CD4-positive, alpha-beta T cell treated with Interleukin-17A for 1 hour (primary cell): ENCODE measurements at regions not wholly inside any gene's neighbourhood (a gene's known extent, or its start where the extent isn't known, plus 50 kb on each side); places are given as distances from the start of the nearest gene placed in this dataset.

Source experiments
- DNase-seq: peaks from one replicate; pipeline ENCODE4 v3.0.0-alpha.2; 2020

DNA sequence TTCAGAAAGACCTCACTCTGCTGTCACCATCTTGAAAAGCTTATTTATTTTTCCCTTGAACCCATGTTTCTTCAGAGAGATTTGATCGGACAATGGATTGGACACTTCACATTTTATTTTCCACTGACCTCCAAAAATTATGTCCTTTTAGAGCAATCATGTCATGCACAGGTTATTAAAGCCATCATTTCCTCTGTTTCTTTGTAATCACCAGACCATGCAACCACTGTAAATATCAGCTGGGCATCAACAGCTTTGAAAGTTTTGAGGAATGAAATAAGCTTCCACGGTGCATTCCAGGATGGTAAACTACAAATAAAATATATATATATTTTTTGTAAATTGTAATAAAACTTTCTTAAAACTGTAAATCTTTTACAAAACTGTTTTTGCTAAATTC lies 144.1 kb upstream of the ADAMTS5 start:
- DNase-seq = no peak

DNA sequence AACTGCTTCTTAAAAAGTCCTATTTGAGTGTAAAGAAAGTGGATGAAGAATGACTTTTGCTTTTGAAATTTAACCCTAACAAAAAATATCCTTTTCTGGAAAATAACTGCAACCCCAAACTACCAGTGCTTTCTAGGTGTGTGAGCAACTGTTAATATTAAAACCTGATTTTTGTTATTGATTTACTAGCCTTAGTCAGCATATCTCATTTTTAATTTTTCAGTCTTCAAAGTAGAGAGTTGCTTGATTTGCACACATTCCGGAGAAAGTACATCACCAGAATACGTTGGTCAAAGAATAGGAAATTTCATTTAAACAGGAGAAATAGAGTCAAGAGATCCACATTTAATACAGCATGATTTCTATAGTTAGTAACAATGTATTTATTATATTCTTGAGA lies 141.8 kb upstream of the ADAMTS5 start:
- DNase-seq = no peak

DNA sequence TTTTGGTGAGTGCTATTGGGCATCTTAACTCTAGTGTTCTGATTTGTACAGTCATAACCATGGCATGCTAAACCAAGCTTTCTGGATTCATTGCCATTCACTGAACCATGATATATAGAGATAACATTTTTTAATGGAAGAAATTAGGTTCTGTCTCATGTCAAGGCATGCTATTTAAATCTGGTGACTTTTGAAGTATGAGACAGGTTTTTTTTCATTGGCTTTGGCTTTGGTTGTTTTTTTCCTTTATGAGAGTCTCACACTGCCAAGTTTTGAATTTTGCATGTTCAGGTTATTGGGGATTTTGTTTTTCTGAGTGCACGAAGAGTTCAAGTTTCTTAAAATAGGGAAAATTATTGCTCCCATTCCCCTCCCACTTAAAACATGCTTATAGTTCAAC lies 141.3 kb upstream of the ADAMTS5 start:
- no peak for DNase-seq

DNA sequence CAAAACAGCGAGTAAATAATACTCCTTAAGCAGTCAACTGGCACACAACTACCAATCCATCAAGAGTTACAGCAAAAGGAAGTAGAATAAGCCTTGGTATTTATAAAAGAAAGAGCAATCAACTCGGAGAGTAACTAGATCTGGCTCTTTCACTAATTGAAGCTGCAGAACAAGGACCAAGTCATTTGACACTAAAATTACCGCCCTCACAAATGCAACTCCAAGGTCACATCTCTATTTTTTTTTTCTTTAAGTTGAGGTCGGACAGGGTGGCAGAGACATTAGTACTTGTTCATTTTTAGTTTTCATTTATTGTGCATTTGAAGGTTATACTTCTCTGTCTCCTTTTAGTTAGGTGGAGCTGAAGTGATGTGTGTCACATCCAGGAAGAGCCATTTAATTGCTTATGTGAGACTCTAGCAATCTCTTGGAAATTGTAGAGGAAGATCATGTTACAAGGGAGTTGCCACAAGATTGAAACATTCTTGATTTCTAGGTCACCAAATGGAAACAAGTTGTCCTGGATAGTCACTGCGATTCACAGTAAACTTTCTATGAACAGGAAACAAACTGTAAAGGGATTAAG lies 138.1 kb upstream of the ADAMTS5 start:
- DNase-seq = no peak

DNA sequence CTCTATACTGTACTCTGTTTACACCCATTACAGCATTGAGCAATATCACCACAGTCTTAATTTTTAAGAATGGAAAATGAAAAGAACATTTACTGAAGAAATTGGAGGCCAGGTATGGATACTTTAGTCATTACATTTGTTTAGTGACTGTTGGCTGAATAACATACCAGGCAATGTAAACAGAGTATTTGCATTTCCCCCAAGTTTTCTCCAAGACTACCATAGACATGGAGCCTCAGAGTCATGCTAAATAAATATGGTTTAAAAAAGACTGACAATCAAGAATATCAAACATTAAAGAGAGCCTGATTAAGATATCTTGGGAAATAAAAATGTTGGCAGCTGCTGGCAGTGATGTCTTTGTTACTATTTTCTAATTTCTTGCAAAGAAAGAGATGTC lies 136.9 kb upstream of the ADAMTS5 start:
- DNase-seq = no peak

DNA sequence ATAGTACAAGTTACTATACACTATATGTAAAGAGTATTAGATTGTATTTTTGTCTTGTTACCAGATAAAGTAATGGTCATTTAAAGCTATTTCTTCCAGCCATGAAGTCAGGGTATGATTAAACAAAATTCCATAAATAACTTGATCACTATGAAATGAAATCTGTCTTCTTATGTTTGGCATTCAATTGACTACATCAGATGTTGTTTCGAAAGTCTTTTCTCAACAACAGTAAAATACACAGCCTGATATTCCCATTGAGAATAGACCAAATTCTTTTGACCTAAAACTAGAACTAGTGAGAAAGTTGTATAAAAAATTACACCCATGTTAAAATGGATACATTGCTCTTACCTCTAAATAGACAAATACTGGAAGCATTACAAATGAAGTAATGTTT lies 134.6 kb upstream of the ADAMTS5 start:
- no peak for DNase-seq

DNA sequence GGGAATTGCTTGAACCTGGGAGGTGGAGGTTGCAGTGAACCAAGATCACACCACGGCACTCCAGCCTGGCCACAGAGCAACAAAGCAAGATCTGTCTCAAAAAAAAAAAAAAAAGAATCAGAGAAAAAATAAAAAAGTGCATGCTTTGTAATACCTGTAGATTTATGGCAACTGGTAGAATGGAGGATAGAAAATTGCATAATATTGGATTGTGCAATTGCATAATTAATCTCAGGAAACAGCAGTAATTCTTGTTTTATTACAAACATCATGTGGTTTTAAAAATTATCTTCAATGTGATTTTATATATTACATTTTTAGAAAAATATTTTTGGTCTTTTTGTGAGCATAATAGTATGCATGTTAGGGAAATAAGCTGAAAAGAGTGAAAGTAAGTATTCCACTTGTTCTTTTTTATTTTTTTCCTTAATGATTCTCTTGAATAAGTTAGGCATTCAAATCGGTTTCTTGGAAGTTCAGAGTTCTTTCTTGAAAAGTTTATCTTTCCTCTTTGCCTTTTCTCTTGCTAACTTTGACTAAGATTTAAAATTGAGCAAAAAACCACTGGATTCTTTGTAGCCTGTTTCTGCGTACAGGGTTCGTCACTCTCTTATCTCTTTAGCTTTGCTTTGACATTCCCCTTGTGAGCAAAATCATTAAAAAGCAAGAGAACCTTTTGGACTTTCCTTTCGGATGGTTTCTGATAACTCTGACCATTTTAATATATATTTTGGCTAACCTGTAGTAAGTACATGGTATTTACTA lies 127.5 kb upstream of the ADAMTS5 start:
- no peak for DNase-seq

DNA sequence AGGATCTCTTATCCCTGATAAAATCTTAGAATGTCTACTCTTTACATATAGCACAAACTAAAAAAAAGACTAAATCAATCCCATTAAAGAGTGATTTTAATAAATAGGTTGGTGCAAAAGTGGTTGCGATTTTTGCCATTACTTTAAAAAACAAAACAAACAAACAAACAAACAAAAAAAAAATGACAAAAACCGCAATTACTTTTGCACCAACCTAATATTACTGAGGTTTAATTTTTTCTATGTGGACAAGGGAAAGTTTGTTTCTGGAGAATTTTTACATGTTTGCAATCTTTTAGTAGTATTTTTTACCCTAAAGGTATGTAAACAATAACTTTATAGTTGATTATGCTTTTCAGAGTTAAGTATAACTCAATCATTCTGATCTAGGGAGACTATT lies 119.7 kb upstream of the ADAMTS5 start:
- no peak for DNase-seq

DNA sequence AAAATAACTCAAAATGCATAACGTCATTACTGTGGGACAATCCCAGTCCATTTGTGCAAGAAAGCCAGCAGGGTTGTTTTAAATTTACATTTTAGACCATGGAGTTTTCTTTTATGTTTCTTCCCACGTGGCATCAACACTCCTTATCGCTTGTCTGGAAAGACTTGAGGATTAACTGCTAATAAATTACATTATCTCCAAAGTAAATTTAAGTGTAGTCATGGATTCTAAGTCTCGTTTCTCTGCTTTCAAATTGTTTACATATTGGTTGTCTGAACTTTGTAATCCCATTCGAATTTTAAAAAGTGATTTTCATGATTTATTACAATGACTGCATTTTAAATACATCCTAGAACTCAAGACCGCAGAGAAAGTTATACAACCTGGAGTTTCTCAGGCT lies 119.3 kb upstream of the ADAMTS5 start:
- no peak for DNase-seq

DNA sequence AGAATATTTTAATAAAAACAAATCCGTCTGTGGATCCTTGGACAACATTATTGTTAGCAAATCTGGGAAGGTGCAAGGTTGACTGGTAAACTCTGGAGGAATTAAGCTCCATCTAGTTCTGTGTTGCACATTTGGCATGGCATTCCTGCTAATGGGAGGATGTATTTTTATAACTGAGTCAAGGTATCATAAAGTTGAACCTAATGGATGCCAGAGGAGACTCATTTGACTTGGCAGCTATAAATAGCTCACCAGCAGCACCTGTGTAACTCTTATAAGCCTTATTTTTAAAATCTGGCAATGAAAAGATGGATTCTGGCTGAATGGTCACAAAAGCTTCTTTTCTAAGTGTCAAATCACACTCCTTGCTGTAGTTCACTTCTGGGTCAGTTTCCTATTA lies 118.5 kb upstream of the ADAMTS5 start:
- DNase-seq = no peak

DNA sequence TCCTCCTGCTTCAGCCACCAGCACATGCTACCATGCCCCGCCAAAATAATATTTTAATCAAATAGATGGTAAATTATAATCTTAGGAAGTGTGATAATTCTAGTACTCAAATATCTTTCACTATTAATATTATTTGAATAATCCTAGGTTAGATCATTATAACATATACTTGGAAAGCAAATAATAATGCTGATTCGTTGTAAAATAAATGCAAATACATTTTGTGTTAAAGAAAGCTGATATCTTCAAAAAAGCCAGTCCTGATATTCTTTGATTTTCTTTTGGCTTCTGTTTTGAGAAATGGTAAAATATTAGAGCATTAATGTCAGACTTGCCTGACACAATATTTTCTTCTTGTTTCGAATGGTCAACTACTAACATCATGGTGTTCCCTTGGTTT lies 116.3 kb upstream of the ADAMTS5 start:
- no peak for DNase-seq

DNA sequence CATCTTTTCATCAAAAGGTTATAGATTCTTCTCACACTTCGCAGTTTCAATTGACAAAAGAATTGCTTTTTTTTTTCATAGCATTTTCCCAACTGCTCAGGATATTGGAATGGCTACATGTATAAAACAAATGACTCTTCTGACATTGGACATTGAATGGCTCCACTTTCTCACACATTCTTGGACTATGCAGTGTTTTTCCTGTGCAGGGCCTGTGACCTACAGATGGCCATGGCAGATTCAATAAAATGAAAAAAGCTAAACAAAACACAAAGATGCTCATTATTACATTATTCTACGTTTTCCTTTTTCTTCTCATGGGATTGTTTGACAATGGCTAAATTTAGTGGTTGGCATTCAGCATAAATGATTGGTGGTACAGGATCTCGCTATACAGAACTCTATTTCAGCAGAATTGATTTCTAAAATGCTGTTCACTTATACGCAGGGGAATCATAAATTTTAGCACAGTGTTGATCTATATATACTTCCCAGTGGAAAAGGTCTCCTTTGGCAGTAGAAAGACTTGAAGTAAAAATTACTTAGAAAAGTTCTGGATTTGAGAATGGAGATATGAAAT lies 115.6 kb upstream of the ADAMTS5 start:
- no peak for DNase-seq

DNA sequence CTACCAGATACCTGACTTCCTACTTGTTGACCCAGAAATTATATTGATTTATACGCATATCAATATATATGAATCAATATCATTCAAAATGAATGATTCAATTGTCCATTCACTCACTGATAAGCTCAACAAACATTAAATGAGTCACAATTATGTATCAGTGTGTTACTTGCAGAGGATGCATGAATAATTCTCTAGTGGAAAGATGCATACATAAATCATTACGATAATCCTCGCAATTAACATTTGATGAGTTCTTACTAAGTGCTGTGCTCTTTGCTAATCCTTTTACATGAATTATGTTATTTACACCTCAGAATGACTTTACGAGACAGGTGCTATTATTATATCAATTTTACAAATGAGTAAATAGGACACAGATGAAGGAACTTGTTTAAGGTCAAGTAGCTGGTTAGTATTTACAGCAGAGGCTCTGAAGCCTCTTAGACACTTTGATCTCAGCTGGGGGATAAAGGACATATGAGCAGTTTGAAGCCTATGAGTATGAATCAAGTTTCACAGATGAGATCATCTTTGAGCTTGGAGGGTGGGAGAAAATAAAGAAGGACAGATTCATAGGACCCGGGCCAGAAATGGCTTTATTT lies 112.8 kb upstream of the ADAMTS5 start:
- no peak for DNase-seq

DNA sequence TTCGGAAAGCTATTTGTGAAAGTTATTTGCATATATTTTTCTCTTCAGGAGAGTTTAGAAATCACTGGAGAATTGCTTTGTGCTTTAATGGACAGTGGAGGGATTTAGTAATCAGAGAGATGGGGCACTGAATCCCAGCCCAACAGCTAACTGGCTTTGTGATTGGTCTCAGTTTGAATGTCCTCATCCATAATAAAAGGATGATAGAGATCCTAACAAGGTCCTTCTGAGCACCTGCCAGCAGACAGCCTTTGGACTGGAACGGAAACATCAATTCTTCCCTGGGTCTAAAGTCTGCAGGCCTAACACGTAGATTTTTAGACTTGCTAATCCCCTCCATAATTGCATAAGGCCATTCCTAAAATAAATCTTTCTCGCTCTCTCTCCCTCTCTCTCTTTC lies 112.0 kb upstream of the ADAMTS5 start:
- DNase-seq = no peak

DNA sequence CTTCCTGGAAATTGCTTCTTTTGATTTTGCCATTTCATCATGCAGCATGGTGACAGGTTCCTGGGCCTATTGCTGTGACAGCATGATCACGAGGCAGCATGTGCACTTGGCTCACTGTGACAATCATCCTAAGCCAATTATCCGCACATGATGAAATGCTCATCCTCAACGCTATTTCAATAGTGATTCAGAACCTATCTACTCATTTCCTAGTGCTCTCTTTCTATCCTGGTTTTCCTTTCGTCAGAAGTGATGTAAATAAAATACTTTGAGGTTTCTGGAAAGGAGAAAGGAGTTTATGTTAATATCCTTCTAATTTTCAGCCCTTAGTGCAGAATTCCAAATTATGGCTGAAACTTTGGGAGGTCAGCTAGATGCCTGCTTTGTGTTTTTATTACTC lies 110.6 kb upstream of the ADAMTS5 start:
- DNase-seq = no peak

DNA sequence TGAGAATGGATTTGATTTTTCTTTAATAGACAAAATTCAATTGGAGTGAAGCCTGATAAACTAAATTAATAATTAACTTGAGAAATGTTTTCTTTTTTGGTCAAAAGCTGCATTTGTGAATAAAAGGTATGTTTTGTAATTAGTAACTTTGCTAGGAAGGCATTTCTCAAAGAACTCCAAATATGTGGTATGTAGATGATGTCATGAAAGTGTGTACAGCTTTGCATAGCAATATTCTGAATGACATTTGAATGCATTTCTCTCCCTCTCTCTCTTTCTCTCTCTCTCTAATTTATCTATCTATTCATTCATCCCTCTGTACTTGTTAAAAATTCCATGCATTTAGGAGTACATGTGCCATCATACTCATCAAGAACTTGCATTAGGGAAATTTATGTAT lies 109.1 kb upstream of the ADAMTS5 start:
- DNase-seq = no peak

DNA sequence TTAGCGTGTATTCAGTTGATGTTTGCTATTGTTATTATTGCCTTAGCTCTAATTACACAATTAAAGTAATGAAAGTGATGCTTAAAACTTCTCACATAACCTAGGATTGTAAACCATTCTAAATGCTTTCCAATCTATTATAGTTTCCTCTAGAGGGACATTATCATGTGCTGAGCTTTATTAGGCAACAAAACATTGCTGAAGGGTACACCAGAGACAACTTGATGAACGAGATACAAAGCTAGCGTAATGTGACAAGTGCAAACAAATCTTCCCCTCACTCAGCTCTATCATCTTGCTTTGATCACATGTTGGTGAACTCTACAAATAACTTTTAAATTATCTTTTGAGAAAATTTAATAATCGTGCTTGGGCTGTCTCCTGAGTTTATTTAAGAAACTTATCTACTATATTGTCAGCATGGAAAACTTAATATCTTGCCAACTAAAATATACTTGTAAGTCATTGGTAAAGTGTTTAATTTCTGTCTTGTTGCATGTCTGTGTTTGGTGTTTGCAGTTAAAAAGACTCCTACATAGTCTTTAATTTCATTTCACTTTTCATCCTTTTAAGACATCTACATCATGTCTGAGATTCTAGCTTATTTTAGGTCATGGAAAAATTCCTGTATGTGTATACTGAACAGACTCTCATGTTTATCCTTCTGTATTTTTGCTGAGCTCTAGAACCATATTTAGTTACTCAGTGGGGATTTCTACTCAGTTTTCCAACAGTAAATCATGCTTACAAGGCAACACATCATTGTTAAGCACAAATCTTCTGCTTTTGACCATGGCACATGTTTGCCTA lies 104.2 kb upstream of the ADAMTS5 start:
- DNase-seq = no peak

DNA sequence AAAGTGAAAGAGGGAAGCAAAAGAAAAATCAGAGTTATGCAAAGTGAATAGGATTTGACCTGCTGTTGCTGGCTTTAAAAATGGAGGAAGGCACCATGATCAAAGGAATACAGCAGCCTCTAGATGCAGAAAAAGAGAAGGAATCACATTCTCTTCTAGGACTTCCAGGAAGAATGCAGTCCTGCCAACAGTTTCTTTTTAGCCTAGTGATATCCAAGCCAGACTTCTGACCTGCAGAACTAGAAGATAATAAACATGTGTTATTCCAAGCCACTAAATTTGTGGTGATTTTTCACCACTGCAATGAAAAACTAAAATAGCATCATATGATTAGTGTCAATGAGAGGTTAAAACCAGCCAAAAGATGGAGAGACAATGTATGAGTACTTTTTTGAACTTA lies 101.9 kb upstream of the ADAMTS5 start:
- no peak for DNase-seq

DNA sequence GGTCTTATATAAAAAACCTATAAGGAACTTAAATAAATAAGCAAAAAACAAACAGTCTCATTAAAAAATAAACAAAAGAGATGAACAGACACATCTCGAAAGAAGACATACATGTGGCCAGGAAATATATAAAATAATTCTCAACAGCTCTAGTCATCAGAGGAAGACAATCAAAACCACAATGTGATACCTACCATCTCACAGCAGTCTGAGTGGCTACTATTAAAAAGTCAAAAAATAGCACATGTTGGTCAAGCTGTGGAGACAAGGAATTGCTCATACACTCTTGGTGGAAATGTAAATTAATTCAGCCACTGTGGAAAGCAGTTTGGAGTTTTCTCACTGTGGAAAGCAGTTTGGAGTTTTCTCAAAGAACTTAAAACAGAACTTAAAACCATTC lies 100.3 kb upstream of the ADAMTS5 start:
- DNase-seq = no peak

DNA sequence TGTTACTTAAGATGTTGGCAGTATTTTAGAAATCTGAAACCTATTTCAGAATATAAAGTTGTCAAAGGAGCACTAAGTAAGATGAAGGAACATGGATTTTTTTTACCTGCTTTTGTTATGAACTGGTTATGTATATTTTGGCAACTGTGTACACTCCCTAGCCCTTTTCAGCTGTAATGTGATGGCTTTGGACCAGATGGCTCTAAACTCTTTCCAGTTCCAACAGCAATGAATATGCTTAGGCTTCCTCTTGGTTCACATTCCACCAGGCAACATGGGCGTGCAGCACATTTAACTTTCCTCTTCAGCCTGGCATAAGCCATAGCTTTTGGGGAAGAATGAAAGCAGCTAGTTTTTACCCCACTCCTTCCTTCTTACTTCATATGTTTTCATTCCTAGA lies 95.6 kb upstream of the ADAMTS5 start:
- no peak for DNase-seq

DNA sequence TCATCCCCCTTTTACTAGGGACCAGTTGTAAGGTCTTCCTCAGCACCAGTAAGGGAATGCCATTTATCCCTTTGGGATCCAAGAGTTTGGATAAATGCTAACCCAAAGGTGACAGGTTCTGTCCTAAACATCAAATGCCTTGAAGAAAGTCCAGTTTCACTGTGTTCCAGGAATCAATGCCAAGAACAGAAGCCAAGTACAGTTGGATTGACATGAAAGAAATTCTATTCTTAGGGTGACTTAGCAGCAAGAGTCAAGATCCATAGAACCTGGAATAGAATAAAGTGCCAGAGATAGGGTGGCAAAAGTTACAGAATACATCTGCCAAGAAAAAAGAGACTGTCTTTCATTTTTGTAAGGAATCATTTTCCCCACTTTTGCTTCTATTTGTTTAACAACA lies 94.9 kb upstream of the ADAMTS5 start:
- DNase-seq = no peak

DNA sequence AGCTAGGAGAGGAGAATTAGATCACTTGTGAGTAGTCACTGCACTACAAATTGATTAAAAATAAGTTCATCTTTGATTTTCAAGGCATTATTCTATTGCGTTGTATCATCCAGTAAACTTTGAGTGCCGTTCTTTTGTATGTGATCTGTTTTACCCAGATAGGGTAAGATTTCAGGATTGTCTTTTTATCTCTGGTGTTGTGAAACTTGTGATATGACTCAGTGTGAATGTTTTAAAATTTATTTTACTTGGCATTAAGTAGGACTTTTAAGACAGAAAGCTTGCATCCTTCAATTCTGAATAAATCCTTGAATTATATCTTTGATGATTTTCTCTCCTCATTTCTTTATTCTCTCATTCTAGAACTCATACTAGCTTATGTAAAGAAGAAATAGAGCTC lies 93.3 kb upstream of the ADAMTS5 start:
- no peak for DNase-seq
